ENCODE measurements at regions not wholly inside any gene's neighbourhood (a gene's known extent, or its start where the extent isn't known, plus 50 kb on each side); places are given as distances from the start of the nearest gene placed in this dataset.
A peak's percentile ranks its signal among the peaks of the same experiment; 100 is the strongest.

DNA sequence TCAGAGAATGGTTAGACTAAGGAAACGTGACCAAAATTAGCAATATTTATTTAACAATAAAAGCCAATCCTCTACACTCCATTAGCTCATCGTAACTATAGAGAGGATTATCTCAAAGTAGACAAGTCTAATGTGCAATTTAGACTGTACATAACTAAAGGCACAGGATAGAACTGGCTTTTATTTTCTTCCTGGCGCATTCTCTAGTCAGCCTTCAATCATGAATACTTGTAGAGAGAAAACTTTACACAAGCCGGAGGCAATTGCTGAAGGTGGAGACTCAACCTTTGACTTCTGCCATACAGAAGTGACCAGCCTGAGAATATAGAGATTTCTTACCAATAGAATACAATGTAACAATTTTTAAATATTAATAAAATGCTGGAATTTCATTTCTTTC, 777.9 kb downstream of the LTN1 start:
- H3K4me3 ChIP-seq (replicated peaks; ENCODE audit: low read depth, low read length) = no peak overlapping the region
- no peak for DNase-seq (ENCODE audit: extremely low read depth, low read depth)
- TF ChIP-seq, protein P1, sequence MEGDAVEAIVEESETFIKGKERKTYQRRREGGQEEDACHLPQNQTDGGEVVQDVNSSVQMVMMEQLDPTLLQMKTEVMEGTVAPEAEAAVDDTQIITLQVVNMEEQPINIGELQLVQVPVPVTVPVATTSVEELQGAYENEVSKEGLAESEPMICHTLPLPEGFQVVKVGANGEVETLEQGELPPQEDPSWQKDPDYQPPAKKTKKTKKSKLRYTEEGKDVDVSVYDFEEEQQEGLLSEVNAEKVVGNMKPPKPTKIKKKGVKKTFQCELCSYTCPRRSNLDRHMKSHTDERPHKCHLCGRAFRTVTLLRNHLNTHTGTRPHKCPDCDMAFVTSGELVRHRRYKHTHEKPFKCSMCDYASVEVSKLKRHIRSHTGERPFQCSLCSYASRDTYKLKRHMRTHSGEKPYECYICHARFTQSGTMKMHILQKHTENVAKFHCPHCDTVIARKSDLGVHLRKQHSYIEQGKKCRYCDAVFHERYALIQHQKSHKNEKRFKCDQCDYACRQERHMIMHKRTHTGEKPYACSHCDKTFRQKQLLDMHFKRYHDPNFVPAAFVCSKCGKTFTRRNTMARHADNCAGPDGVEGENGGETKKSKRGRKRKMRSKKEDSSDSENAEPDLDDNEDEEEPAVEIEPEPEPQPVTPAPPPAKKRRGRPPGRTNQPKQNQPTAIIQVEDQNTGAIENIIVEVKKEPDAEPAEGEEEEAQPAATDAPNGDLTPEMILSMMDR (IDR thresholded peaks at IDR 0.05; ENCODE audit: low read depth, low read length, missing control alignments) = no peak

GRCh38 chr21:28213261-28213660, 779.4 kb downstream of the LTN1 start:
- H3K4me3 ChIP-seq (replicated peaks; ENCODE audit: low read depth, low read length) = no peak overlapping the region
- DNase-seq (ENCODE audit: extremely low read depth, low read depth) = no peak
- TF ChIP-seq, protein P1 (IDR thresholded peaks at IDR 0.05; ENCODE audit: low read depth, low read length, missing control alignments) = no peak

- TF ChIP-seq, protein P1 (IDR thresholded peaks at IDR 0.05; ENCODE audit: low read depth, low read length, missing control alignments) = no peak
- no peak for DNase-seq (ENCODE audit: extremely low read depth, low read depth)
- no peak overlapping the region for H3K4me3 ChIP-seq (replicated peaks; ENCODE audit: low read depth, low read length)
Observed at GRCh38 chr21:28212061-28212460, 780.6 kb downstream of the LTN1 start.

GRCh38 chr21:28207436-28208173, 785.1 kb downstream of the LTN1 start:
- peak; percentile 85 for DNase-seq (ENCODE audit: extremely low read depth, low read depth)
- TF ChIP-seq, protein P1 (IDR thresholded peaks at IDR 0.05; ENCODE audit: low read depth, low read length, missing control alignments) = no peak
- no peak overlapping the region for H3K4me3 ChIP-seq (replicated peaks; ENCODE audit: low read depth, low read length)

DNA sequence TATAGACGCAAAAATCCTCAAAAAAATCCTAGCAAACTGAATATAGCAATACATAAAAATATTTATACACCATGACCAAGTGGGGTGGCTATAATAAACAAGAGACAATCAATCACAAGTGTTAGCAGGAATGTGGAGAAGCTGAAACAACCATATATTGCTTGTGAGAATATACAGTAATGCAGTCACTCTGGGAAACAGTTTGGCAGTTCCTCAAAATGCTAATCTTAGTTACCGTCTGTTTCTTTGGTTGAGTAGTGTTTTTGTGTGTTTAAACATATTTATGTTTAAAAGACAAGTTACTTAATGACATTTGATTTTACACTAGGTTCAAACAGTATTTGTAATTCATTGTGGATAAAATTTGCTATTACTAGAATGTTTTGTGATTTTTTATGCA, 792.0 kb downstream of the LTN1 start:
- TF ChIP-seq, protein P1 (IDR thresholded peaks at IDR 0.05; ENCODE audit: low read depth, low read length, missing control alignments) = no peak
- DNase-seq (ENCODE audit: extremely low read depth, low read depth) = no peak
- no peak overlapping the region for H3K4me3 ChIP-seq (replicated peaks; ENCODE audit: low read depth, low read length)

DNA sequence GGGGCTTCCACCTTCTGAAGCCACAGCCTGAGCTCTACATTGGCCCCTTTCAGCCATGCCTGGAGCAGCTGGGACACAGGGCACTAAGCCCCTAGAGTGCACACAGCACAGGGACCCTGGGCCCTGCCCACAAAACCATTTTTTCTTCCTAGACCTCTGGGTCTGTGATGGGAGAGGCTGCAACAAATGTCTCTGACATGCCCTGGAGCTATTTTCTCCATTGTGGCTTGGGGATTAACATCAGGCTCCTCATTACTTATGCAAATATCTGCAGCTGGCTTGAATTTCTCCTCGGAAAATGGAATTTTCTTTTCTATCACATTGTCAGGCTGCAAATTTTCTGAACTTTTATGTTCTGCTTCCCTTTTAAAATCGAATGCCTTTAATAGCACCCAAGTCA, 795.7 kb downstream of the LTN1 start:
- no peak for DNase-seq (ENCODE audit: extremely low read depth, low read depth)
- TF ChIP-seq, protein P1 (IDR thresholded peaks at IDR 0.05; ENCODE audit: low read depth, low read length, missing control alignments) = no peak
- H3K4me3 ChIP-seq (replicated peaks; ENCODE audit: low read depth, low read length) = no peak overlapping the region

- DNase-seq (ENCODE audit: extremely low read depth, low read depth) = no peak
- TF ChIP-seq, protein P1 (IDR thresholded peaks at IDR 0.05; ENCODE audit: low read depth, low read length, missing control alignments) = peak; percentile 17
- no peak overlapping the region for H3K4me3 ChIP-seq (replicated peaks; ENCODE audit: low read depth, low read length)
Observed at GRCh38 chr21:28193189-28193588, 799.5 kb downstream of the LTN1 start.

Measured in HFF-Myc (cell line).